ENCODE measurements at regions not wholly inside any gene's neighbourhood (a gene's known extent, or its start where the extent isn't known, plus 50 kb on each side); places are given as distances from the start of the nearest gene placed in this dataset.

DNA sequence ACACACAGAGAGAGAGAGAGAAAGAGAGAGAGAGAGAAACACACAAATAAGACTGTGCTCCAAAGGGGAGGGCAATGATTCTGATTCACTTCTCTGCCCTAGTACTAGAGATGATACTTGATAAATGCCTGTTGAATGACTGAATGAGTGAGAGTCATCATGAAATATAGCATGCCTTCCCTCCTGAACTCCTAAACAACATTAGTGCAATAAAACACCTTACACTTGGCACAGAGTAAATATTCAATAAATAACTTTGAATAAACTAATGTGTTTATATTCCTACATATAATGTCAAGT is 511.2 kb upstream of the RAG2 start:
- ATAC-seq: no peak
- Histone ChIP-seq H3K4me3 (no peak overlapping the region), H3K9me3 (no peaks in the 10 kb centered on the region), H3K4me1 (no peaks in the 10 kb centered on the region), H3K36me3 (no peaks in the 10 kb centered on the region), H3K27me3 (no peaks in the 10 kb centered on the region), H3K27ac (no peak overlapping the region)
- intact Hi-C loops (cut with DNase I): no loop called here
- no peak for DNase-seq
- TF ChIP-seq, protein P1, sequence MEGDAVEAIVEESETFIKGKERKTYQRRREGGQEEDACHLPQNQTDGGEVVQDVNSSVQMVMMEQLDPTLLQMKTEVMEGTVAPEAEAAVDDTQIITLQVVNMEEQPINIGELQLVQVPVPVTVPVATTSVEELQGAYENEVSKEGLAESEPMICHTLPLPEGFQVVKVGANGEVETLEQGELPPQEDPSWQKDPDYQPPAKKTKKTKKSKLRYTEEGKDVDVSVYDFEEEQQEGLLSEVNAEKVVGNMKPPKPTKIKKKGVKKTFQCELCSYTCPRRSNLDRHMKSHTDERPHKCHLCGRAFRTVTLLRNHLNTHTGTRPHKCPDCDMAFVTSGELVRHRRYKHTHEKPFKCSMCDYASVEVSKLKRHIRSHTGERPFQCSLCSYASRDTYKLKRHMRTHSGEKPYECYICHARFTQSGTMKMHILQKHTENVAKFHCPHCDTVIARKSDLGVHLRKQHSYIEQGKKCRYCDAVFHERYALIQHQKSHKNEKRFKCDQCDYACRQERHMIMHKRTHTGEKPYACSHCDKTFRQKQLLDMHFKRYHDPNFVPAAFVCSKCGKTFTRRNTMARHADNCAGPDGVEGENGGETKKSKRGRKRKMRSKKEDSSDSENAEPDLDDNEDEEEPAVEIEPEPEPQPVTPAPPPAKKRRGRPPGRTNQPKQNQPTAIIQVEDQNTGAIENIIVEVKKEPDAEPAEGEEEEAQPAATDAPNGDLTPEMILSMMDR (IDR thresholded peaks at IDR 0.05): no peak

GRCh38 chr11:37108436-37109285 is 510.6 kb upstream of the RAG2 start:
- intact Hi-C loops (cut with DNase I): no loop called here
- no peaks in the 10 kb centered on the region for H3K4me1 ChIP-seq
- no peaks in the 10 kb centered on the region for H3K36me3 ChIP-seq
- TF ChIP-seq, protein P1 (IDR thresholded peaks at IDR 0.05): no peak
- no peaks in the 10 kb centered on the region for H3K27me3 ChIP-seq
- H3K27ac ChIP-seq: no peak overlapping the region
- H3K9me3 ChIP-seq: no peaks in the 10 kb centered on the region
- DNase-seq: peak in 2 of 4 donors; percentile 3 to 10
- H3K4me3 ChIP-seq: no peak overlapping the region
- ATAC-seq: no peak

DNA sequence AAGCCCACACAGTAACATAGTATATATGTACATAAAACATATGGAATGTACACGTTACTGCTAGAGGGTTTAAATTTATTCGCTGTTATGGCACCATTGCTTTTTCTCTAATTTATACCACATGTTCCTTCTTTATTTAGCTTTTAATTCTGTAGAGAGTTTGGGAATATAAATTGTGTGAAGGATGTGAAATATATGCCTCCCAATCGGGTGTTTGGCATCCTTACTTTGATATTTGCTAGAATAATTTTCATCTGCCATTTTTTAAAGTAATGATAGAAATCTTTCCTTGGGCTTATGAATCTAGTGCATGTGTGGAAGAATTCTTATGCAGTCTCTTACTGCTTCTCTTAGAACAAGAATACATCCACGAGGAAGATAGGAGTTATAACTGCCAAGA is 509.8 kb upstream of the RAG2 start:
- intact Hi-C loops (cut with DNase I): no loop called here
- ATAC-seq: no peak

DNA sequence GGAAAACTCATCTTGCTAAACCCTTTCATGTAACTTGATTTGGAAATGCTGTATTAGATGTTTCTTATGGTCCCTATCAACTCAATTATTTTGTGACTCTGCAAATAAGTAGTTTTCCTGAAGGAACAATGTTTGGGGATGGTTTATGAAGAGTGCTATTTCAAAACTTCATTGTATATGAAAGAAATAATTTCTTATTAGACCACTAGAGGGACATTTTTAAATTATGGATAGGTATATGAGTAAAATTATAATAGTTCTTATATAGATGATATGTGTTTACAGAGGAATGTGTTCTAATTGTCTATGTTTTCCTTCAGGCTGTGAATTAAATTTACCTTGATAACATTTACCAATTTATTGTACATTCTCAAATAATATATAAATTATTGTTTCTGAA is 509.4 kb upstream of the RAG2 start:
- no peak for ATAC-seq
- Histone ChIP-seq H3K27ac (no peak overlapping the region), H3K36me3 (no peaks in the 10 kb centered on the region), H3K4me3 (no peak overlapping the region), H3K27me3 (no peaks in the 10 kb centered on the region), H3K4me1 (no peaks in the 10 kb centered on the region), H3K9me3 (no peaks in the 10 kb centered on the region)
- TF ChIP-seq, protein P1 (IDR thresholded peaks at IDR 0.05): no peak
- DNase-seq: no peak
- intact Hi-C loops (cut with DNase I): no loop called here

More for the DNA sequence above, 509.8 kb upstream of the RAG2 start:
- no peak overlapping the region for H3K4me3 ChIP-seq
- H3K27ac ChIP-seq: no peak overlapping the region
- TF ChIP-seq, protein P1 (IDR thresholded peaks at IDR 0.05): no peak
- H3K27me3 ChIP-seq: no peaks in the 10 kb centered on the region
- DNase-seq: no peak
- H3K36me3 ChIP-seq: no peaks in the 10 kb centered on the region
- no peaks in the 10 kb centered on the region for H3K4me1 ChIP-seq
- H3K9me3 ChIP-seq: no peaks in the 10 kb centered on the region

- intact Hi-C loops (cut with DNase I): no loop called here
- Histone ChIP-seq H3K4me1 (no peaks in the 10 kb centered on the region), H3K36me3 (no peaks in the 10 kb centered on the region), H3K27me3 (no peaks in the 10 kb centered on the region), H3K27ac (no peak overlapping the region), H3K9me3 (no peaks in the 10 kb centered on the region), H3K4me3 (no peak overlapping the region)
- TF ChIP-seq, protein P1 (IDR thresholded peaks at IDR 0.05): no peak
- DNase-seq (no peak), ATAC-seq (no peak)
These were observed 507.4 kb upstream of the RAG2 start for GRCh38 chr11:37105427-37105826.
